ENCODE measurements at regions not wholly inside any gene's neighbourhood (a gene's known extent, or its start where the extent isn't known, plus 50 kb on each side); places are given as distances from the start of the nearest gene placed in this dataset.

GRCh38 chr13:26989957-26990713, 181.5 kb downstream of the USP12 start:
- Histone ChIP-seq H3K4me3 (no peak overlapping the region), H3K27me3 (no peaks in the 10 kb centered on the region), H3K27ac (no peak overlapping the region), H3K36me3 (no peaks in the 10 kb centered on the region), H3K4me1 (no peaks in the 10 kb centered on the region), H3K9me3 (no peaks in the 10 kb centered on the region)
- DNase-seq (ENCODE audit: low spot score in 2 of 2) = no peak
- intact Hi-C loops (cut with DNase I; ENCODE audit: low total_unique reads) = loop anchor here (10.0 kb wide), 1 partner anchor 365 kb away; no protein-coding TSS in a partner anchor
- TF ChIP-seq POLR2AphosphoS5 (IDR thresholded peaks at IDR 0.05) = no peak
- no peak for TF ChIP-seq POLR2A (IDR thresholded peaks at IDR 0.05)
- no peak for TF ChIP-seq CTCF (IDR thresholded peaks at IDR 0.05)

GRCh38 chr13:26989261-26989956, 182.2 kb downstream of the USP12 start:
- no peaks in the 10 kb centered on the region for H3K27me3 ChIP-seq
- intact Hi-C loops (cut with DNase I; ENCODE audit: low total_unique reads) = loop anchor here (10.0 kb wide), 1 partner anchor 365 kb away; no protein-coding TSS in a partner anchor
- no peaks in the 10 kb centered on the region for H3K36me3 ChIP-seq
- TF ChIP-seq POLR2AphosphoS5 (IDR thresholded peaks at IDR 0.05) = no peak
- no peak for TF ChIP-seq CTCF (IDR thresholded peaks at IDR 0.05)
- TF ChIP-seq POLR2A (IDR thresholded peaks at IDR 0.05) = no peak
- H3K9me3 ChIP-seq = no peaks in the 10 kb centered on the region
- H3K4me3 ChIP-seq = no peak overlapping the region
- H3K27ac ChIP-seq = no peak overlapping the region
- DNase-seq (ENCODE audit: low spot score in 2 of 2) = no peak
- H3K4me1 ChIP-seq = no peaks in the 10 kb centered on the region

- no peaks in the 10 kb centered on the region for H3K36me3 ChIP-seq
- H3K4me3 ChIP-seq = no peak overlapping the region
- no peak for TF ChIP-seq POLR2A (IDR thresholded peaks at IDR 0.05)
- TF ChIP-seq POLR2AphosphoS5 (IDR thresholded peaks at IDR 0.05) = no peak
- TF ChIP-seq CTCF (IDR thresholded peaks at IDR 0.05) = no peak
- H3K9me3 ChIP-seq = no peaks in the 10 kb centered on the region
- H3K27ac ChIP-seq = no peak overlapping the region
- DNase-seq (ENCODE audit: low spot score in 2 of 2) = no peak
- no peaks in the 10 kb centered on the region for H3K4me1 ChIP-seq
- intact Hi-C loops (cut with DNase I; ENCODE audit: low total_unique reads) = loop anchor here (10.0 kb wide), 1 partner anchor 367 kb away; no protein-coding TSS in a partner anchor
- no peaks in the 10 kb centered on the region for H3K27me3 ChIP-seq
These were observed 183.4 kb downstream of the USP12 start for GRCh38 chr13:26988059-26988769.

GRCh38 chr13:26987486-26988013, 184.1 kb downstream of the USP12 start:
- no peak overlapping the region for H3K27ac ChIP-seq
- intact Hi-C loops (cut with DNase I; ENCODE audit: low total_unique reads) = loop anchor here (10.0 kb wide), 1 partner anchor 367 kb away; no protein-coding TSS in a partner anchor
- H3K4me1 ChIP-seq = no peaks in the 10 kb centered on the region
- H3K36me3 ChIP-seq = no peaks in the 10 kb centered on the region
- H3K27me3 ChIP-seq = no peaks in the 10 kb centered on the region
- TF ChIP-seq POLR2A (IDR thresholded peaks at IDR 0.05) (no peak), POLR2AphosphoS5 (IDR thresholded peaks at IDR 0.05) (no peak), CTCF (IDR thresholded peaks at IDR 0.05) (no peak)
- no peaks in the 10 kb centered on the region for H3K9me3 ChIP-seq
- DNase-seq (ENCODE audit: low spot score in 2 of 2) = no peak
- no peak overlapping the region for H3K4me3 ChIP-seq

Measured in breast epithelium (tissue), 4 donors.